Lower leg skin (tissue), 3 donors: ENCODE measurements at regions not wholly inside any gene's neighbourhood (a gene's known extent, or its start where the extent isn't known, plus 50 kb on each side); places are given as distances from the start of the nearest gene placed in this dataset.

Experiments used
- CTCF ChIP-seq, 3 donors: fragments of 450-650 bp; IDR thresholded peaks; one replicate each; pipeline ENCODE4 v1.5.1; 2016; ENCODE audit warnings: antibody characterized with exemption in 3 of 3, mild to moderate bottlenecking in 3 of 3, moderate library complexity in 2 of 3
- POLR2A ChIP-seq, 2 donors: fragments of 450-650 bp; IDR thresholded peaks; one replicate each; pipeline ENCODE4 v1.6.1; 2016 to 2017; ENCODE audit warnings: antibody characterized with exemption in 2 of 2, mild to moderate bottlenecking in 1 of 2, moderate library complexity in 1 of 2

GRCh38 chr14:35213869-35214387 lies 78.3 kb upstream of the PSMA6 start:
- TF ChIP-seq CTCF (IDR thresholded peaks at IDR 0.05) (no peak), POLR2A (IDR thresholded peaks at IDR 0.05) (no peak)
